HEK293 (cell line): ENCODE measurements at regions not wholly inside any gene's neighbourhood (a gene's known extent, or its start where the extent isn't known, plus 50 kb on each side); places are given as distances from the start of the nearest gene placed in this dataset.

ENCODE experiments used
- GLI2 ChIP-seq: fragments of 450-650 bp; formaldehyde crosslinking; IDR thresholded peaks from 2 replicates; pipeline ENCODE4; 2017; ENCODE audit warnings: missing biosample characterization, missing genetic modification characterization, low read depth, borderline replicate concordance
- TF ChIP-seq, protein P1 (sequence below): fragments of 450-650 bp; formaldehyde crosslinking; IDR thresholded peaks from 2 replicates; pipeline ENCODE4 v1.5.1; 2016; ENCODE audit warnings: missing biosample characterization, missing genetic modification characterization

DNA sequence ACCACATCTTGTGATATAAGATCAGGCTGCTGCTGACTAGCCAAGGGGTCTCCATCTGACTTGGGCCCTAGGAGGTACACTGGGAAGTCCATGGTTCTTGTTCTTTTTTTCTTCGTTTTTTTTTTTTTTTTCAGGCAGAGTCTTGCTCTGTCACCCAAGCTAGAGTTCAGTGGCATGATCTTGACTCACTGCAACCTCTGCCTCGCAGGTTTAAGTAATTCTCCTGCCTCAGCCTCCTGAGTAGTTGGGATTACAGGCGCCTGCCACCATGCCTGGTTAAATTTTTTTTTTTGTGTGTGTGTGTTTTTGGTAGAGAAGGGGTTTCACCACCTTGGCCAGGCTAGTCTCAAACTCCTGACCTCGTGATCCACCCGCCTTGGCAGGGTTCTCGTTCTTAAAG is 178.2 kb downstream of the RMST start:
- TF ChIP-seq GLI2 (tag by site-specific recombination), result no peak
- TF ChIP-seq, protein P1, sequence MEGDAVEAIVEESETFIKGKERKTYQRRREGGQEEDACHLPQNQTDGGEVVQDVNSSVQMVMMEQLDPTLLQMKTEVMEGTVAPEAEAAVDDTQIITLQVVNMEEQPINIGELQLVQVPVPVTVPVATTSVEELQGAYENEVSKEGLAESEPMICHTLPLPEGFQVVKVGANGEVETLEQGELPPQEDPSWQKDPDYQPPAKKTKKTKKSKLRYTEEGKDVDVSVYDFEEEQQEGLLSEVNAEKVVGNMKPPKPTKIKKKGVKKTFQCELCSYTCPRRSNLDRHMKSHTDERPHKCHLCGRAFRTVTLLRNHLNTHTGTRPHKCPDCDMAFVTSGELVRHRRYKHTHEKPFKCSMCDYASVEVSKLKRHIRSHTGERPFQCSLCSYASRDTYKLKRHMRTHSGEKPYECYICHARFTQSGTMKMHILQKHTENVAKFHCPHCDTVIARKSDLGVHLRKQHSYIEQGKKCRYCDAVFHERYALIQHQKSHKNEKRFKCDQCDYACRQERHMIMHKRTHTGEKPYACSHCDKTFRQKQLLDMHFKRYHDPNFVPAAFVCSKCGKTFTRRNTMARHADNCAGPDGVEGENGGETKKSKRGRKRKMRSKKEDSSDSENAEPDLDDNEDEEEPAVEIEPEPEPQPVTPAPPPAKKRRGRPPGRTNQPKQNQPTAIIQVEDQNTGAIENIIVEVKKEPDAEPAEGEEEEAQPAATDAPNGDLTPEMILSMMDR (tag by site-specific recombination), result no peak
